ENCODE measurements at regions not wholly inside any gene's neighbourhood (a gene's known extent, or its start where the extent isn't known, plus 50 kb on each side); places are given as distances from the start of the nearest gene placed in this dataset.
A peak's percentile ranks its signal among the peaks of the same experiment; 100 is the strongest.

- intact Hi-C loops (cut with DNase I), result no loop called here
- no peak overlapping the region for H3K4me3 ChIP-seq
- no peaks in the 10 kb centered on the region for H3K9me3 ChIP-seq
- H3K4me1 ChIP-seq, result no peaks in the 10 kb centered on the region
- DNase-seq, result no peak
- ATAC-seq, result no peak
- H3K36me3 ChIP-seq, result no peaks in the 10 kb centered on the region
- TF ChIP-seq CTCF (IDR thresholded peaks at IDR 0.05), result no peak
- no peak overlapping the region for H3K27ac ChIP-seq
- H3K27me3 ChIP-seq, result peaks cover 0 to 13% of the 10 kb centered on the region in 2 donors
Observed at GRCh38 chr13:26864576-26864975, 104.0 kb upstream of the GPR12 start.

- no peak for TF ChIP-seq CTCF (IDR thresholded peaks at IDR 0.05)
- Histone ChIP-seq H3K27me3 (peaks cover 0 to 31% of the 10 kb centered on the region in 2 donors), H3K36me3 (no peaks in the 10 kb centered on the region), H3K9me3 (no peaks in the 10 kb centered on the region), H3K4me3 (no peak overlapping the region), H3K27ac (no peak overlapping the region), H3K4me1 (no peaks in the 10 kb centered on the region)
- peak in 1 of 4 donors; percentile 15 for DNase-seq
- intact Hi-C loops (cut with DNase I), result no loop called here
- no peak for ATAC-seq
Observed at GRCh38 chr13:26861941-26862340, 101.4 kb upstream of the GPR12 start.

- no peak overlapping the region for H3K27ac ChIP-seq
- no peak for TF ChIP-seq CTCF (IDR thresholded peaks at IDR 0.05)
- no peak for DNase-seq
- intact Hi-C loops (cut with DNase I), result no loop called here
- H3K9me3 ChIP-seq, result no peaks in the 10 kb centered on the region
- no peaks in the 10 kb centered on the region for H3K36me3 ChIP-seq
- H3K4me3 ChIP-seq, result no peak overlapping the region
- no peak for ATAC-seq
- H3K4me1 ChIP-seq, result no peaks in the 10 kb centered on the region
- H3K27me3 ChIP-seq, result peaks cover 0 to 45% of the 10 kb centered on the region in 2 donors
Observed at GRCh38 chr13:26855921-26856320, 95.3 kb upstream of the GPR12 start.

- no peaks in the 10 kb centered on the region for H3K36me3 ChIP-seq
- H3K9me3 ChIP-seq, result no peaks in the 10 kb centered on the region
- TF ChIP-seq CTCF (IDR thresholded peaks at IDR 0.05), result no peak
- H3K4me1 ChIP-seq, result no peaks in the 10 kb centered on the region
- peaks cover 0 to 40% of the 10 kb centered on the region in 2 donors for H3K27me3 ChIP-seq
- H3K27ac ChIP-seq, result no peak overlapping the region
- ATAC-seq (no peak), DNase-seq (no peak)
- H3K4me3 ChIP-seq, result no peak overlapping the region
- intact Hi-C loops (cut with DNase I), result no loop called here
Observed at GRCh38 chr13:26855071-26855470, 94.5 kb upstream of the GPR12 start.

GRCh38 chr13:26853323-26853722 lies 92.7 kb upstream of the GPR12 start:
- no peak overlapping the region for H3K27ac ChIP-seq
- intact Hi-C loops (cut with DNase I), result no loop called here
- peaks cover 0 to 29% of the 10 kb centered on the region in 2 donors for H3K27me3 ChIP-seq
- DNase-seq, result no peak
- H3K9me3 ChIP-seq, result no peaks in the 10 kb centered on the region
- H3K36me3 ChIP-seq, result no peaks in the 10 kb centered on the region
- no peak overlapping the region for H3K4me3 ChIP-seq
- ATAC-seq, result no peak
- TF ChIP-seq CTCF (IDR thresholded peaks at IDR 0.05), result no peak
- no peaks in the 10 kb centered on the region for H3K4me1 ChIP-seq
